Small intestine (tissue), 7 donors: ENCODE measurements at regions not wholly inside any gene's neighbourhood (a gene's known extent, or its start where the extent isn't known, plus 50 kb on each side); places are given as distances from the start of the nearest gene placed in this dataset.
"Not testable (repeated sequence)": the region's sequence is repeated elsewhere in the genome, so short reads cannot be mapped to it uniquely, and the experiment has no call there.

Source experiments
- DNase-seq, 2 donors: peaks; one replicate each; pipeline versions ENCODE4 v3.0.0 to v3.0.0-alpha.2; 2013
- FAIRE-seq: peaks from 2 replicates; lab custom pipeline; 2012; peaks lifted over from hg19 to GRCh38; lab: Jason Lieb, UNC
- H3K27ac ChIP-seq, 3 donors: one replicate each; pipeline ENCODE4 v1.5.1; 2013; ENCODE audit warnings: low read length in 2 of 3, mild to moderate bottlenecking in 2 of 3, control low read depth in 1 of 3, inconsistent platforms in 1 of 3, low read depth in 1 of 3, moderate library complexity in 1 of 3
- H3K27me3 ChIP-seq, 3 donors: one replicate each; pipeline ENCODE4 v1.6.1; 2013; ENCODE audit warnings: low read length in 3 of 3, inconsistent platforms in 1 of 3; ENCODE audit not compliant: control insufficient read depth in 3 of 3, insufficient read depth in 3 of 3
- H3K36me3 ChIP-seq, 3 donors: one replicate each; pipeline ENCODE4 v1.6.1; 2013; ENCODE audit warnings: low read length in 3 of 3, inconsistent platforms in 1 of 3, low read depth in 1 of 3, mild to moderate bottlenecking in 1 of 3, moderate library complexity in 1 of 3; ENCODE audit not compliant: control insufficient read depth in 3 of 3, insufficient read depth in 2 of 3
- H3K4me1 ChIP-seq, 3 donors: one replicate each; pipeline ENCODE4 v1.6.1; 2013; ENCODE audit warnings: low read length in 2 of 3, inconsistent platforms in 1 of 3, low read depth in 1 of 3, mild to moderate bottlenecking in 1 of 3, moderate library complexity in 1 of 3; ENCODE audit not compliant: control insufficient read depth in 3 of 3, insufficient read depth in 2 of 3
- H3K4me3 ChIP-seq, 3 donors: one replicate each; pipeline ENCODE4 v1.5.1; 2013; ENCODE audit warnings: low read length in 3 of 3, control low read depth in 1 of 3, inconsistent platforms in 1 of 3, low read depth in 1 of 3, mild to moderate bottlenecking in 1 of 3, moderate library complexity in 1 of 3
- H3K9me3 ChIP-seq, 2 donors: one replicate each; pipeline ENCODE4 v1.6.1; 2013; ENCODE audit warnings: low read depth in 1 of 2, low read length in 1 of 2; ENCODE audit not compliant: control insufficient read depth in 2 of 2, insufficient read depth in 1 of 2
- WGBS, 3 donors: extraction: QIAGEN DNeasy Blood & Tissue Kit; methylation state at CpG; one replicate each; pipeline ENCODE4 v1.1.7; 2013; 5-methylcytosine and 5-hydroxymethylcytosine counted together
- donor health status: healthy with polysubstance abuse.
- donor health status: control.
- donor health status: control.
- donor health status: Bipolar disorder and iron deficiency.
- donor health status: healthy.

DNA sequence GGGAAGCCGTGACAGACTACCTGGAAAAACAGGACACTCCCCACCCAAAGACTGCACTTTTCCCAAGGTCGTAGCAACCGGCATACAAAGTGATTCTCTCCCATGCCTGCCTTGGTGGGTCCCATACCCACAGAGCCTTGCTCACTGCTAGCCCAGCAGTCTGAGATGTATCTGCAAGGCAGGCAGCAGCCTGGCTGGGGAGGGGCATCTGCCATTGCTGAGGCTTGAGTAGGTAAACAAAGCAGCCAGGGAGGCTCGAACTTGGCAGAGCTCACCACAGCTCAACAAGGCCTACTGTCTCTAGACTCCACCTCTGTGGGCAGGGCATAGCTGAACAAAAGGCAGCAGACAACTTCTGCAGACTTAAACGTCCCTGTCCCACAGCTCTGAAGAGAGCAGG, 144.4 kb upstream of the FSHR start:
- WGBS, 3 donors, result 55 to 63% (median 59%) methylated on average over 5 of the region's 5 CpGs
- not testable (repeated sequence) for FAIRE-seq

DNA sequence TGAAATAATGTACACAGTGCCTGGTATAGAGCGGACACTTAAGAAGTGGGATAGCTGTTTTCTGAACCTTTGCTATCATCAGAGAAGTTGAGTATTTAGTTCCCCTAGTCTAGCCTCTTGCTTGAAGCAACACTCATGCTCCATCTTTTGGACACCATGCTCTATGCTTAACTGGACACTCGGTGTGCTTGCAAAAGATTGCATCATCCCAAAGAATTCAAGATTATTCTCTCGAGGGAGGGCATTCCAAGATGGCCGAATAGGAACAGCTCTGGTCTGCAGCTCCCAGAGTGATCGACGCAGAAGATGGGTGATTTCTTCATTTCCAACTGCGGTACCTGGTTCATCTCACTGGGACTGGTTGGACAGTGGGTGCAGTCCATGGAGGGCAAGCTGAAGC, 143.9 kb upstream of the FSHR start:
- Histone ChIP-seq H3K36me3 (no peaks in the 10 kb centered on the region), H3K4me1 (no peaks in the 10 kb centered on the region), H3K27me3 (no peaks in the 10 kb centered on the region), H3K27ac (no peak overlapping the region), H3K4me3 (no peak overlapping the region), H3K9me3 (no peaks in the 10 kb centered on the region)
- FAIRE-seq, result no peak
- 90 to 93% (median 91%) methylated on average over 7 of the region's 7 CpGs for WGBS, 3 donors
- DNase-seq, result no peak

More for the DNA sequence above, 144.4 kb upstream of the FSHR start:
- not testable (repeated sequence) for DNase-seq, H3K27me3 ChIP-seq, H3K9me3 ChIP-seq, H3K4me1 ChIP-seq, H3K36me3 ChIP-seq, H3K4me3 ChIP-seq, H3K27ac ChIP-seq

DNA sequence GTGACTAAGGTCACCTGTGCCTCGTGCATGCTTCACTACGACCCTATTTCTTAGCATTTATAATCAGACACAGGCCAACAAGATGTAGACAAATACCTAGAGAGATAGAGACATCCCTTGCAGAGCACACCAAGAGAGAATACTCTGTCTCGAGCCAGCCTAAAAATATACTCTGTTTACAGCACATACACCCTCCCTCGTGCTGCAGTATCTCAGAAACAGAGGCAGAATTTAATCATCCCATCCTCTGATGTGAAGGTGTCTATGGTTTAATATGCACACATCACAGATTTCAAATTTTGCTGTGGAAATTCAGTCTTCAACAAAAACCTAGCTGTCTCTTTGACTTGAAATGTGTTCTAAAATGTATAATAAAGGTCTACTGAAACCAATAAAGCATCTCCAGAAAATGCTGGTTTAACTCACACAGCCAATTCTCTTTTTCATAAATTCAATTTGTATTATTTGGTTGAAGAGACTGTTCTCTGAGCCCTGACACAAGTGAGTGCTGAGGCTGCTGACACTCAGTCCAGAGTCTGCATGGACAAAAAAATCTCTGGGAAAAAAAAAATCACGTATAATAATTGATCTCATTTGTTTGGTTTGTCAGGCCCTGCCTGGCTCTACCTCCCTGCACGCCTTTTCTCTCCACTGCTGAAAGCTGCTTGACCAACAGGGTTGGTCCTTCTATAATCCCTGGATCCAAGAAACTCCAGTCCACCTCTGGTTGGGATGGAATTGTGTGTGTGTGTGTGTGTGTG, 142.0 kb upstream of the FSHR start:
- DNase-seq (no peak), FAIRE-seq (no peak)
- Histone ChIP-seq H3K36me3 (no peaks in the 10 kb centered on the region), H3K9me3 (no peaks in the 10 kb centered on the region), H3K4me1 (no peaks in the 10 kb centered on the region), H3K27ac (no peak overlapping the region), H3K27me3 (no peaks in the 10 kb centered on the region), H3K4me3 (no peak overlapping the region)
- 51 to 61% (median 58%) methylated on average over 6 of the region's 6 CpGs for WGBS, 3 donors

DNA sequence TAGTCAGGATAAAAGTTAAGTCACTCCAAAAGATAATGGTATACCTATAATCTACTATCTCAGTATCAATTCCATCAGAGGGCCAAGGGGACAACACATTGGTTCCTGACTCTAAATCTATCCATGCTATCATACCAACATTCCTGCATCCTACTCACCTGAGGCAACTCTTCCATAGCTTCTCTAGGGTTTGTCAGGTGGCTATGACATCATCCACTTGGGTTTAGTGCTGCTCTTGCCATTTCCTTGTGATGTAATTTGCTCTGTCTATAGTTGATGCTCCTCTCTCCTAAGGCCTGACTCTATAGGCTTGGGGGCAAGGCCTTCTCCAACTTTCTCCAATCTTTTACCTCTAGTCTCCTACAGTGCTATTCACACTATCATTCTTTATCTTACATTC, 139.9 kb upstream of the FSHR start:
- Histone ChIP-seq H3K9me3 (no peaks in the 10 kb centered on the region), H3K36me3 (no peaks in the 10 kb centered on the region), H3K4me3 (no peak overlapping the region), H3K27ac (no peak overlapping the region), H3K27me3 (no peaks in the 10 kb centered on the region), H3K4me1 (no peaks in the 10 kb centered on the region)
- FAIRE-seq (no peak), DNase-seq (no peak)

DNA sequence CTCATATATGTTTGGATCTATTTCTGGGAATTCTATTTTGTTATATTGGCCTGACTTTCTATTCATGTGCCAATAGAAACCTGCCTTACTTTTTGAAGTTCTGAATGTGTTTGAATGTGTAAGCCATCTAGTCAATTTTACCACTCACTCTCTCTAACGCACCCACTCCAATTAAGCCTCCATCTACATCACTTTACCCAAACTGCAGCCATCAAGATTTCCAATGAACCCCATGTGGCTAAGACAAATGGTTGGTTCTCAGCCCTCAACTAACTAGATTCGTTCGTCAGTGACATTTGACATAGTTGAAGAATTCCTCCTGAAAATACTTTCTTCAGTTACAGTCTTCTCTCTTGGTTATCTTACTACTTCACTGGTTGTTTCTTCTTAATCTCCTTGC, 137.3 kb upstream of the FSHR start:
- H3K4me1 ChIP-seq, result no peaks in the 10 kb centered on the region
- FAIRE-seq (no peak), DNase-seq (no peak)
- 55 to 82% (median 64%) methylated on average over 3 of the region's 3 CpGs for whole genome bisulfite sequencing, 3 donors
- H3K9me3 ChIP-seq, result no peaks in the 10 kb centered on the region
- H3K27ac ChIP-seq, result no peak overlapping the region
- no peaks in the 10 kb centered on the region for H3K27me3 ChIP-seq
- no peak overlapping the region for H3K4me3 ChIP-seq
- H3K36me3 ChIP-seq, result no peaks in the 10 kb centered on the region

DNA sequence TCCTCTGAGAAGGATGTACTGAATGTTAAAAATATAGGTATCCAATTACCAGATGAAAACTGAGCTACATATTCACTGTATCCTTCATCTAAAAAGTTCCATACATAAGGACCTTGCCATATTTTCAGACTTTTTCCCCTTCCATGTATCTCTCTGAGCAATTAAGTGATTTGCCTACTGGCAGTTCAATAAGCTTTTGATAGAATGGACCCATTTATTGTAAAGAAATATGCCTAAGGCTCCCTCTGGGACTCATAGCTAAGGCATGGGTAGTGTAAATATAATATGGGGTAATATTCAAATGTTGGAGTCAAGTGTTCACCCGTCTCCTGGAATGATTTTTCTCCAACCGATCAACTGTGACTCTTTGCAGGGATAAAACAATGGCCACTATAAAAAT, 135.4 kb upstream of the FSHR start:
- H3K27me3 ChIP-seq, result no peaks in the 10 kb centered on the region
- no peak overlapping the region for H3K4me3 ChIP-seq
- DNase-seq, result no peak
- H3K4me1 ChIP-seq, result no peaks in the 10 kb centered on the region
- no peak for FAIRE-seq
- no peak overlapping the region for H3K27ac ChIP-seq
- H3K36me3 ChIP-seq, result no peaks in the 10 kb centered on the region
- WGBS, 3 donors, result 82 to 94% (median 89%) methylated on average over 2 of the region's 2 CpGs
- no peaks in the 10 kb centered on the region for H3K9me3 ChIP-seq

DNA sequence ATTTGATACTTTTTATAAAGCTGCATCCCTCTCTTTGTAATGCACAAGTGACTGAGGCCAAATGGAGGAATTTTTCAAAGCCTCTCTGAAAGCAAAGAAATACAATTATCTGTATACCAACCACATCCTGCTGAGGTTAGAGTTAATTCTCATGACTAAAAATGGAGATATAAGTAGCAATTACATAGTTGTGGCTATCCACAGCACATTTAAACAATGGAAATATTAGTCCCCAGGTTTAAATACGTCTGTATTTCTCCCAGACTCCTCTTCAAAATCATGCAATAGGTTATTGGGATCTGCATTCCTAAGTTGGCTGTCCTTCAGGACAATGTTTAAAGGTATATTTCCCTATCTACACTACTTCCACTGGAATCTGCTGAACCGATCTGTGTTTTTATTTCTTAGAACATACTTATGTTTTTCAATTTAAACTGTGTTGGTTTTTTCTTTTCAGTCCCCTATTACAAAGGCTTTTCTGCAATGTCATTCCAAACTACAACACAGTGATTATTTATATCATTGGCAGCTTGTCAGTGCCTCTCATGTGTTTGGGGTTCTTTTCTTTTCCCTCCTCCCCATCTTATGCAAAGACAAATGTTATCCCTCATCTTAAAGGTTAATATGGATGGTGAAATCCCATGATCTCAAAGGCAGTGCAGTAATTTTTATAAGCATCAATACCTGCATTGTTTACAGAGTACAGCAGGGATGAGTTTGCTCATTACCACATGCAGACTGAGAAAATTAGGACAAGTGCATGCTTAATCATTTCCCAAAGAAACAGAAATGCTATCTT, 134.8 kb upstream of the FSHR start:
- Histone ChIP-seq H3K27me3 (no peaks in the 10 kb centered on the region), H3K4me3 (no peak overlapping the region), H3K4me1 (no peaks in the 10 kb centered on the region), H3K27ac (no peak overlapping the region), H3K9me3 (no peaks in the 10 kb centered on the region), H3K36me3 (no peaks in the 10 kb centered on the region)
- no peak for DNase-seq
- no peak for FAIRE-seq
- WGBS, 3 donors, result 42 to 52% (median 44%) methylated on average over 2 of the region's 2 CpGs

DNA sequence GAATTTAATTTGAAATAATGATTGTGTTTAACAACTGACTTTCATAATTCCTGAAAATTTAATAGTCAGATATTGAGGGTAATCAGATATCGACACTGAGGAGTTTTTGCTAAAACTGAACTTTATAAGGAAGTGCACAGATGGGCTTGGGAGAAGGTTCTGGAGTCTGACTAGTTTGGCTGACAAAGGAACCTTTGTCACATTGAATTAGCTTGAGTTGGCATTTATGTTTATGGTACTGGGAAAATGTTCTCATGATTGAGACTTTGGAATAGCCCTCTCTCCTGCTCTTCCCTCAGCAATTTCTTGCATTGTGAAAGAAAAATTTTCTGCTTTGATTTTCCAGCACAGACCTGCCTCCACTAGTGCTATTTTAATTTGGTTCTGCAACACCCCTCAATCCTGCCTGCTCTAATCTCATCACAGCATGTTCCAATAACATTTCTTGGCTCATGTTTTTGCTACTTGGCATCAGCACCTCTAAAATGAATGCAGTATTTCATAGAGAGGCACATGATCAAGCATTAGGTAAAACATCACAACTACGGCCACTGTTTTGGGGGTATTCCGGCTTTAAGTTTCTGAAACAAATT, 133.9 kb upstream of the FSHR start:
- FAIRE-seq (no peak), DNase-seq (peak; percentile 3 to 10)
- Histone ChIP-seq H3K36me3 (no peaks in the 10 kb centered on the region), H3K27ac (no peak overlapping the region), H3K9me3 (no peaks in the 10 kb centered on the region), H3K27me3 (no peaks in the 10 kb centered on the region), H3K4me3 (no peak overlapping the region), H3K4me1 (no peaks in the 10 kb centered on the region)
- WGBS, 3 donors, result 26 to 66% (median 41%) methylated on average over 3 of the region's 3 CpGs
